Neural cell (in vitro differentiated cells): ENCODE measurements at regions not wholly inside any gene's neighbourhood (a gene's known extent, or its start where the extent isn't known, plus 50 kb on each side); places are given as distances from the start of the nearest gene placed in this dataset.

ENCODE experiments used
- TF ChIP-seq, protein P1 (sequence below): fragments of 450-650 bp; IDR thresholded peaks from 2 replicates; pipeline ENCODE4 v1.5.1; 2014; ENCODE audit warnings: antibody characterized with exemption, mild to moderate bottlenecking, moderate library complexity; ENCODE audit not compliant: poor library complexity, severe bottlenecking
- TF ChIP-seq, protein P2 (sequence below): IDR thresholded peaks from 2 replicates; pipeline ENCODE4 v1.6.1; 2012; ENCODE audit warnings: borderline replicate concordance

DNA sequence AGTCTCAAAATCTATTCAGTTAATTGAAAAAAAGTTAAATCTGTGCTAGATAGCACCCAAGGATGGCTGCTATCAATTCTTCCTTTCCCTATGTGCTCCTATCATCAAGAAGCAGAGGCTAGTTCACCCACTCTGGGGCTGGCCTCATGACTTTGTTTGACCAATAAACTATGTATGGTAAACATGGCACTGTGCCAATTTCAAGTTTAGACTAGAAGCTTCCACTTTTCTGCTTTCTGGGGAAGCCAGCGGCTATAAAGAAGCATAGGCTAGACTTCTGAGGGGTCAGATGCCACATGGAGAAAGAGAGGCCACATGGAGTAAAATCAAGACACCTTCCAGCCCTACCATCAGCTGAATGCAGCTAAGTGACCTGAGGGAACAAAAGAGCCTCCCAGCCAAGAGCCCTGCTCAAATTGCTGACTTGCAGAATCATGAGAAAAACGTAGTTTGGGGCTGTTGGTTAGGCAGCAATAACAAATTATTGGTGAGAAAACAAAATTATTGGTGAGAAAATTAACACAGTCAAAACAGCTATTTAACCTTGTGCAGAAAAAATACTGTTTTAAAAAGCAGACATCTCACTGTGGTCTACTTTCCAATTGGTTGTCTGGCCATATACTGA, 86.5 kb upstream of the SLC14A2 start:
- TF ChIP-seq, protein P1, sequence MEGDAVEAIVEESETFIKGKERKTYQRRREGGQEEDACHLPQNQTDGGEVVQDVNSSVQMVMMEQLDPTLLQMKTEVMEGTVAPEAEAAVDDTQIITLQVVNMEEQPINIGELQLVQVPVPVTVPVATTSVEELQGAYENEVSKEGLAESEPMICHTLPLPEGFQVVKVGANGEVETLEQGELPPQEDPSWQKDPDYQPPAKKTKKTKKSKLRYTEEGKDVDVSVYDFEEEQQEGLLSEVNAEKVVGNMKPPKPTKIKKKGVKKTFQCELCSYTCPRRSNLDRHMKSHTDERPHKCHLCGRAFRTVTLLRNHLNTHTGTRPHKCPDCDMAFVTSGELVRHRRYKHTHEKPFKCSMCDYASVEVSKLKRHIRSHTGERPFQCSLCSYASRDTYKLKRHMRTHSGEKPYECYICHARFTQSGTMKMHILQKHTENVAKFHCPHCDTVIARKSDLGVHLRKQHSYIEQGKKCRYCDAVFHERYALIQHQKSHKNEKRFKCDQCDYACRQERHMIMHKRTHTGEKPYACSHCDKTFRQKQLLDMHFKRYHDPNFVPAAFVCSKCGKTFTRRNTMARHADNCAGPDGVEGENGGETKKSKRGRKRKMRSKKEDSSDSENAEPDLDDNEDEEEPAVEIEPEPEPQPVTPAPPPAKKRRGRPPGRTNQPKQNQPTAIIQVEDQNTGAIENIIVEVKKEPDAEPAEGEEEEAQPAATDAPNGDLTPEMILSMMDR: no peak
- TF ChIP-seq, protein P2, sequence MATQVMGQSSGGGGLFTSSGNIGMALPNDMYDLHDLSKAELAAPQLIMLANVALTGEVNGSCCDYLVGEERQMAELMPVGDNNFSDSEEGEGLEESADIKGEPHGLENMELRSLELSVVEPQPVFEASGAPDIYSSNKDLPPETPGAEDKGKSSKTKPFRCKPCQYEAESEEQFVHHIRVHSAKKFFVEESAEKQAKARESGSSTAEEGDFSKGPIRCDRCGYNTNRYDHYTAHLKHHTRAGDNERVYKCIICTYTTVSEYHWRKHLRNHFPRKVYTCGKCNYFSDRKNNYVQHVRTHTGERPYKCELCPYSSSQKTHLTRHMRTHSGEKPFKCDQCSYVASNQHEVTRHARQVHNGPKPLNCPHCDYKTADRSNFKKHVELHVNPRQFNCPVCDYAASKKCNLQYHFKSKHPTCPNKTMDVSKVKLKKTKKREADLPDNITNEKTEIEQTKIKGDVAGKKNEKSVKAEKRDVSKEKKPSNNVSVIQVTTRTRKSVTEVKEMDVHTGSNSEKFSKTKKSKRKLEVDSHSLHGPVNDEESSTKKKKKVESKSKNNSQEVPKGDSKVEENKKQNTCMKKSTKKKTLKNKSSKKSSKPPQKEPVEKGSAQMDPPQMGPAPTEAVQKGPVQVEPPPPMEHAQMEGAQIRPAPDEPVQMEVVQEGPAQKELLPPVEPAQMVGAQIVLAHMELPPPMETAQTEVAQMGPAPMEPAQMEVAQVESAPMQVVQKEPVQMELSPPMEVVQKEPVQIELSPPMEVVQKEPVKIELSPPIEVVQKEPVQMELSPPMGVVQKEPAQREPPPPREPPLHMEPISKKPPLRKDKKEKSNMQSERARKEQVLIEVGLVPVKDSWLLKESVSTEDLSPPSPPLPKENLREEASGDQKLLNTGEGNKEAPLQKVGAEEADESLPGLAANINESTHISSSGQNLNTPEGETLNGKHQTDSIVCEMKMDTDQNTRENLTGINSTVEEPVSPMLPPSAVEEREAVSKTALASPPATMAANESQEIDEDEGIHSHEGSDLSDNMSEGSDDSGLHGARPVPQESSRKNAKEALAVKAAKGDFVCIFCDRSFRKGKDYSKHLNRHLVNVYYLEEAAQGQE: no peak
